Ascending aorta (tissue), 2 donors: ENCODE measurements at regions not wholly inside any gene's neighbourhood (a gene's known extent, or its start where the extent isn't known, plus 50 kb on each side); places are given as distances from the start of the nearest gene placed in this dataset.

Source experiments
- DNase-seq, 2 donors: peaks; one replicate each; pipeline ENCODE4 v3.0.0-alpha.2; 2019; ENCODE audit warnings: low spot score in 2 of 2
- H3K27ac ChIP-seq, 2 donors: fragments of 200-600 bp; sonication (generic); one replicate each; pipeline ENCODE4 v1.5.1; 2016 to 2017; ENCODE audit warnings: mild to moderate bottlenecking in 1 of 2
- H3K27me3 ChIP-seq: fragments of 200-600 bp; sonication (generic); one replicate; pipeline ENCODE4 v1.5.1; 2017
- H3K36me3 ChIP-seq, 2 donors: fragments of 200-600 bp; sonication (generic); one replicate each; pipeline ENCODE4 v1.5.1; 2016
- H3K4me1 ChIP-seq, 2 donors: fragments of 200-600 bp; sonication (generic); one replicate each; pipeline ENCODE4 v1.5.1; 2016 to 2017; ENCODE audit warnings: mild to moderate bottlenecking in 1 of 2
- H3K4me3 ChIP-seq, 2 donors: fragments of 200-600 bp; sonication (generic); one replicate each; pipeline ENCODE4 v1.5.1; 2016 to 2017; ENCODE audit warnings: mild to moderate bottlenecking in 1 of 2
- H3K9me3 ChIP-seq, 2 donors: fragments of 200-600 bp; sonication (generic); one replicate each; pipeline ENCODE4 v1.5.1; 2016
- intact Hi-C: fragments of 100-400 bp; cut with DNase I; formaldehyde crosslinking; loops from one replicate; pipeline ENCODE4 v1.15.1; 2023
- TF ChIP-seq, protein P1 (sequence below), 3 experiments: fragments of 200-600 bp in 2 of 3; fragments of 450-650 bp in 1 of 3; sonication (generic) in 2 of 3; IDR thresholded peaks; one replicate each; pipeline ENCODE4 v1.5.1; 2016 to 2019; ENCODE audit warnings: antibody characterized with exemption in 3 of 3, mild to moderate bottlenecking in 1 of 3, moderate library complexity in 1 of 3

DNA sequence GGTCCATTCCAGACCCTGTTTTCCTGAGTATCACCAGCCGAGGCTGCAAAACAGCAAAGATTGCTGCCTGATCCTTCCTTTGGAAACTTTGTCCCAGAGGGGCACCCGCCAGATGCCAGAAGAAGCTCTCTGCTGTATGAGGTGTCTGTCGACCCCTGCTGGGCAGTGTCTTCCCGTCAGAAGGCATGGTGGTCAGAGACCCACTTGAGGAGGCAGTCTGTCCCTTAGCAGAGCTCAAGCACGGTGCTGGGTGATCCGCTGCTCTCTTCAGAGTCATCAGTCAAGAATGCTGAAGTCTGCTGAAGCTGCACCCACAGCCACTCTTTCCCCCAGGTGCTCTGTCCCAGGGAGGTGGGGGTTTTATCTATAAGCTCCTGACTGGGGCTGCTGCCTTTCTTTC is 1121.2 kb downstream of the NSUN3 start:
- no peak for DNase-seq
- no peaks in the 10 kb centered on the region for H3K4me1 ChIP-seq
- intact Hi-C loops = no loop called here
- no peaks in the 10 kb centered on the region for H3K27me3 ChIP-seq
- no peaks in the 10 kb centered on the region for H3K36me3 ChIP-seq
- no peak overlapping the region for H3K4me3 ChIP-seq
- TF ChIP-seq, protein P1, sequence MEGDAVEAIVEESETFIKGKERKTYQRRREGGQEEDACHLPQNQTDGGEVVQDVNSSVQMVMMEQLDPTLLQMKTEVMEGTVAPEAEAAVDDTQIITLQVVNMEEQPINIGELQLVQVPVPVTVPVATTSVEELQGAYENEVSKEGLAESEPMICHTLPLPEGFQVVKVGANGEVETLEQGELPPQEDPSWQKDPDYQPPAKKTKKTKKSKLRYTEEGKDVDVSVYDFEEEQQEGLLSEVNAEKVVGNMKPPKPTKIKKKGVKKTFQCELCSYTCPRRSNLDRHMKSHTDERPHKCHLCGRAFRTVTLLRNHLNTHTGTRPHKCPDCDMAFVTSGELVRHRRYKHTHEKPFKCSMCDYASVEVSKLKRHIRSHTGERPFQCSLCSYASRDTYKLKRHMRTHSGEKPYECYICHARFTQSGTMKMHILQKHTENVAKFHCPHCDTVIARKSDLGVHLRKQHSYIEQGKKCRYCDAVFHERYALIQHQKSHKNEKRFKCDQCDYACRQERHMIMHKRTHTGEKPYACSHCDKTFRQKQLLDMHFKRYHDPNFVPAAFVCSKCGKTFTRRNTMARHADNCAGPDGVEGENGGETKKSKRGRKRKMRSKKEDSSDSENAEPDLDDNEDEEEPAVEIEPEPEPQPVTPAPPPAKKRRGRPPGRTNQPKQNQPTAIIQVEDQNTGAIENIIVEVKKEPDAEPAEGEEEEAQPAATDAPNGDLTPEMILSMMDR (IDR thresholded peaks at IDR 0.05) = no peak
- no peak overlapping the region for H3K27ac ChIP-seq
- no peaks in the 10 kb centered on the region for H3K9me3 ChIP-seq

DNA sequence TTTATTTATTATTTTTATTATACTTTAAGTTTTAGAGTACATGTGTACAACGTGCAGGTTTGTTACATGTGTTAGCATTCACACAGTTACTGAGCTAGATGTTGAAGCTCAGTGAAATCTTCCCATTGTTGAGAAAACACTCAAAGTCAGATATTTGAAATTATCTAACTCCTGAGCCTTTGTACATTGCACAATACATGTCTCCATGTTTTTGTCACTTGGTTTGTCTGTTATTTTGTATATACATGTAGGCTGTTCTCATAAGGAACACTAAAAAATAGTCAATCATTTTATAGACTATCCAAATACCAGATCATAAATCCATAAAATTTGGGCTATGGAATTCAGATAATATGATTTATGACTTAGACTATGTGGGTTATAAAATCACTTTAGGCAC is 1126.5 kb downstream of the NSUN3 start:
- no peak for DNase-seq
- Histone ChIP-seq H3K4me1 (no peaks in the 10 kb centered on the region), H3K27me3 (no peaks in the 10 kb centered on the region), H3K27ac (no peak overlapping the region), H3K9me3 (no peaks in the 10 kb centered on the region), H3K36me3 (no peaks in the 10 kb centered on the region), H3K4me3 (no peak overlapping the region)
- TF ChIP-seq, protein P1 (IDR thresholded peaks at IDR 0.05) = no peak
- intact Hi-C loops = no loop called here

DNA sequence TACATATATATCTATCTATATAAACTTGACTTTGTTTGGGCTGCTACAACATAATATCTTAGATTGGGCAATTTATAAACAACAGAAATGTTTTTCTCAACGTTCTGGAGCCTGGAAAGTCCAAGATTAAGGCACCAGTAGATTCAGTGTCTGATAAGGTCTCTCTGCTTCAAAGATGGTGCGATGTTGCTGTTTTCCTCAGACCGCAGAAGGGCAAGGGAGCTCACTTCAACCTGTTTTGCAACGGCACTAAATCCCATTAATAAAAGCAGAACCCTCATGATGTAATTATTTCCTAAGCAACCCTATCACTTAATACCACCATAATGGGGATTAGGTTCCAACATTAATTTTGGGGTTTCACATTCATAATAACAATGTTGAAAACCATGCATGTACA is 1134.8 kb downstream of the NSUN3 start:
- no peaks in the 10 kb centered on the region for H3K36me3 ChIP-seq
- TF ChIP-seq, protein P1 (IDR thresholded peaks at IDR 0.05) = no peak
- no peak overlapping the region for H3K27ac ChIP-seq
- H3K4me1 ChIP-seq = no peaks in the 10 kb centered on the region
- H3K27me3 ChIP-seq = no peaks in the 10 kb centered on the region
- intact Hi-C loops = no loop called here
- no peak for DNase-seq
- H3K9me3 ChIP-seq = no peaks in the 10 kb centered on the region
- H3K4me3 ChIP-seq = no peak overlapping the region

DNA sequence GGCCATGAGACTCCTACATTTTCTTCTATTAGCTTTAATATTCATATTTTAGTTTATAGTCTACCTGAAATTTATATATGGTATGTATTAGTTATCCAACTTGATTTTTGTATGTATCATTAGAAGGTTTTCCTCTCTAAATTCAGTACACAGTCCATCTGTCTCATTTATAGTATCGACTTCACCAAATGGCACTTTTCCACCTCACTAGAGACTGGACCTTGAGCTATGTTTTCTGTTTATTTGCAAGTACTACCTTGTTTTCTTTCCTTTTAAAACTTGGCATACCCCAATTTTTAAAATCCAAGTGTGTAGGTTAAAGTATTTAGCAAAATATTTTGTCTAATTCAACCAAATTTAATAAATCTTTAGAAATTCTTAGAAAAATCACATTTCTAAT is 1137.5 kb downstream of the NSUN3 start:
- Histone ChIP-seq H3K9me3 (no peaks in the 10 kb centered on the region), H3K4me3 (no peak overlapping the region), H3K36me3 (no peaks in the 10 kb centered on the region), H3K27me3 (no peaks in the 10 kb centered on the region), H3K27ac (no peak overlapping the region), H3K4me1 (no peaks in the 10 kb centered on the region)
- intact Hi-C loops = no loop called here
- DNase-seq = no peak
- TF ChIP-seq, protein P1 (IDR thresholded peaks at IDR 0.05) = no peak

DNA sequence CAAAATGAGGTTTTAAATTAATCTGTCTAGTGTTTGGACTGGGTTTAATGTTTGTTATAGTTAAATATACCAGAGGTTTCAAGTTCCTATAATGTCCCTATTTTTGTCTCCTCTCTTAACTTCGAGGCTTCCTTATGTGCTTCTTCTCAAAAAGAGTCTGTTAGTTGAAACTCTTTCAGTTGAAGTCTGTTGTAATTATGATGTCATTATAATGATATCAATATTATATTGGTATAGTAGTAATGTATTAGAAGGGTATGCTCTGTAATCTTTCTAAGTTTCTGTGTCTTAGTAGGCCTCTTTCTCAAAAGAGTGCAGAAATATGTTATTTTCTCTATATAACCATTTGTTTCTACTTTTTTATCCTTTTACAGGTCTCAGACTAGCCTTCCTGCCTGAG is 1148.0 kb downstream of the NSUN3 start:
- Histone ChIP-seq H3K9me3 (no peaks in the 10 kb centered on the region), H3K4me1 (no peaks in the 10 kb centered on the region), H3K27ac (no peak overlapping the region), H3K4me3 (no peak overlapping the region), H3K27me3 (no peaks in the 10 kb centered on the region), H3K36me3 (no peaks in the 10 kb centered on the region)
- TF ChIP-seq, protein P1 (IDR thresholded peaks at IDR 0.05) = no peak
- intact Hi-C loops = no loop called here
- no peak for DNase-seq

DNA sequence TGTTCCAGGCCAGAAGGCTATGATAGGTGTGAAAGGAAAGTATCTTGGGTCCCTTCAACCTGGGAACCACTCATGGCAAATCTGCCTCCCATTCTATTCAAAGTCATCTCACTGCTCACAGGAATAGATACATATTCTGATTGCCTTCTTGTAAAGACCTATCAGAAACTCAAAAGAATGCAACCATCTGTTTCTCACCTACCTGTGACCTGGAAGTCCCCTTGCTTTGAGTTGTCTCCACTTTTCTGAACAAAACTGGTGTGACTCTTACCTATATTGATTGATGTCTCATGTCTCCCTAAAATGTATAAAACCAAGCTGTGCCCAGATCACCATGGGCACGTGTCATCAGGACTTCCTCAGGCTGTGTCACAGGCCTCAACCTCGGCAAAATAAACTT is 1149.3 kb downstream of the NSUN3 start:
- Histone ChIP-seq H3K27ac (no peak overlapping the region), H3K4me3 (no peak overlapping the region), H3K4me1 (no peaks in the 10 kb centered on the region), H3K36me3 (no peaks in the 10 kb centered on the region), H3K27me3 (no peaks in the 10 kb centered on the region), H3K9me3 (no peaks in the 10 kb centered on the region)
- intact Hi-C loops = no loop called here
- DNase-seq = no peak
- TF ChIP-seq, protein P1 (IDR thresholded peaks at IDR 0.05) = no peak
